ENCODE measurements at regions not wholly inside any gene's neighbourhood (a gene's known extent, or its start where the extent isn't known, plus 50 kb on each side); places are given as distances from the start of the nearest gene placed in this dataset.

GRCh38 chr18:22047485-22047884 is 121.9 kb upstream of the GATA6 start:
- no peaks in the 10 kb centered on the region for H3F3A ChIP-seq (ENCODE audit: low read depth)
- no peaks in the 10 kb centered on the region for H3K4me1 ChIP-seq (ENCODE audit: insufficient read depth, low read length, poor library complexity, severe bottlenecking)
- no peak overlapping the region for H3K4me3 ChIP-seq (ENCODE audit: low read length, poor library complexity, severe bottlenecking)
- no peaks in the 10 kb centered on the region for H3K9me3 ChIP-seq (ENCODE audit: insufficient read depth, low read depth, low read length)
- no peak overlapping the region for H3K4me2 ChIP-seq (ENCODE audit: low read depth, low read length, poor library complexity, severe bottlenecking)
- H3K79me2 ChIP-seq (ENCODE audit: insufficient read depth, low read length), result no peaks in the 10 kb centered on the region
- no peaks in the 10 kb centered on the region for H3K36me3 ChIP-seq (ENCODE audit: insufficient read depth, low read length)
- no peaks in the 10 kb centered on the region for H4K20me1 ChIP-seq (ENCODE audit: insufficient read depth, low read length, poor library complexity, severe bottlenecking)
- H2AFZ ChIP-seq (ENCODE audit: low read length), result no peak overlapping the region
- no peak overlapping the region for H3K9ac ChIP-seq (ENCODE audit: low read depth, low read length, poor library complexity, severe bottlenecking)
- TF ChIP-seq EZH2phosphoT487 (IDR thresholded peaks at IDR 0.05; ENCODE audit: borderline replicate concordance), result no peak
- TF ChIP-seq, protein P1, sequence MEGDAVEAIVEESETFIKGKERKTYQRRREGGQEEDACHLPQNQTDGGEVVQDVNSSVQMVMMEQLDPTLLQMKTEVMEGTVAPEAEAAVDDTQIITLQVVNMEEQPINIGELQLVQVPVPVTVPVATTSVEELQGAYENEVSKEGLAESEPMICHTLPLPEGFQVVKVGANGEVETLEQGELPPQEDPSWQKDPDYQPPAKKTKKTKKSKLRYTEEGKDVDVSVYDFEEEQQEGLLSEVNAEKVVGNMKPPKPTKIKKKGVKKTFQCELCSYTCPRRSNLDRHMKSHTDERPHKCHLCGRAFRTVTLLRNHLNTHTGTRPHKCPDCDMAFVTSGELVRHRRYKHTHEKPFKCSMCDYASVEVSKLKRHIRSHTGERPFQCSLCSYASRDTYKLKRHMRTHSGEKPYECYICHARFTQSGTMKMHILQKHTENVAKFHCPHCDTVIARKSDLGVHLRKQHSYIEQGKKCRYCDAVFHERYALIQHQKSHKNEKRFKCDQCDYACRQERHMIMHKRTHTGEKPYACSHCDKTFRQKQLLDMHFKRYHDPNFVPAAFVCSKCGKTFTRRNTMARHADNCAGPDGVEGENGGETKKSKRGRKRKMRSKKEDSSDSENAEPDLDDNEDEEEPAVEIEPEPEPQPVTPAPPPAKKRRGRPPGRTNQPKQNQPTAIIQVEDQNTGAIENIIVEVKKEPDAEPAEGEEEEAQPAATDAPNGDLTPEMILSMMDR (conservative IDR thresholded peaks at IDR 0.05; ENCODE audit: low read length), result no peak
- no peaks in the 10 kb centered on the region for H3K27me3 ChIP-seq (ENCODE audit: insufficient read depth, low read length, poor library complexity, severe bottlenecking)
- no peaks in the 10 kb centered on the region for H3K9me2 ChIP-seq (replicated peaks; ENCODE audit: low read depth, low read length)

- no peak for TF ChIP-seq EZH2phosphoT487 (IDR thresholded peaks at IDR 0.05; ENCODE audit: borderline replicate concordance)
- TF ChIP-seq, protein P1 (conservative IDR thresholded peaks at IDR 0.05; ENCODE audit: low read length), result no peak
- no peak overlapping the region for H3K4me2 ChIP-seq (ENCODE audit: low read depth, low read length, poor library complexity, severe bottlenecking)
- no peaks in the 10 kb centered on the region for H3K79me2 ChIP-seq (ENCODE audit: insufficient read depth, low read length)
- H3F3A ChIP-seq (ENCODE audit: low read depth), result no peaks in the 10 kb centered on the region
- H4K20me1 ChIP-seq (ENCODE audit: insufficient read depth, low read length, poor library complexity, severe bottlenecking), result no peaks in the 10 kb centered on the region
- H3K36me3 ChIP-seq (ENCODE audit: insufficient read depth, low read length), result no peaks in the 10 kb centered on the region
- H3K9ac ChIP-seq (ENCODE audit: low read depth, low read length, poor library complexity, severe bottlenecking), result no peak overlapping the region
- H3K4me1 ChIP-seq (ENCODE audit: insufficient read depth, low read length, poor library complexity, severe bottlenecking), result no peaks in the 10 kb centered on the region
- no peaks in the 10 kb centered on the region for H3K27me3 ChIP-seq (ENCODE audit: insufficient read depth, low read length, poor library complexity, severe bottlenecking)
- H3K4me3 ChIP-seq (ENCODE audit: low read length, poor library complexity, severe bottlenecking), result no peak overlapping the region
- H2AFZ ChIP-seq (ENCODE audit: low read length), result no peak overlapping the region
- H3K9me3 ChIP-seq (ENCODE audit: insufficient read depth, low read depth, low read length), result no peaks in the 10 kb centered on the region
- no peaks in the 10 kb centered on the region for H3K9me2 ChIP-seq (replicated peaks; ENCODE audit: low read depth, low read length)
Measured at GRCh38 chr18:22048221-22048620, 121.2 kb upstream of the GATA6 start.

- Histone ChIP-seq H2AFZ (ENCODE audit: low read length) (no peak overlapping the region), H3K4me1 (ENCODE audit: insufficient read depth, low read length, poor library complexity, severe bottlenecking) (no peaks in the 10 kb centered on the region), H3K9me2 (replicated peaks; ENCODE audit: low read depth, low read length) (no peaks in the 10 kb centered on the region), H3K36me3 (ENCODE audit: insufficient read depth, low read length) (no peaks in the 10 kb centered on the region), H3K4me3 (ENCODE audit: low read length, poor library complexity, severe bottlenecking) (no peak overlapping the region), H4K20me1 (ENCODE audit: insufficient read depth, low read length, poor library complexity, severe bottlenecking) (no peaks in the 10 kb centered on the region), H3K79me2 (ENCODE audit: insufficient read depth, low read length) (no peaks in the 10 kb centered on the region), H3F3A (ENCODE audit: low read depth) (no peaks in the 10 kb centered on the region), H3K27me3 (ENCODE audit: insufficient read depth, low read length, poor library complexity, severe bottlenecking) (no peaks in the 10 kb centered on the region), H3K9me3 (ENCODE audit: insufficient read depth, low read depth, low read length) (no peaks in the 10 kb centered on the region), H3K4me2 (ENCODE audit: low read depth, low read length, poor library complexity, severe bottlenecking) (no peak overlapping the region), H3K9ac (ENCODE audit: low read depth, low read length, poor library complexity, severe bottlenecking) (no peak overlapping the region)
- TF ChIP-seq EZH2phosphoT487 (IDR thresholded peaks at IDR 0.05; ENCODE audit: borderline replicate concordance), result no peak
- TF ChIP-seq, protein P1 (conservative IDR thresholded peaks at IDR 0.05; ENCODE audit: low read length), result no peak
Measured at GRCh38 chr18:22048932-22049615, 120.3 kb upstream of the GATA6 start.
